ENCODE measurements at regions not wholly inside any gene's neighbourhood (a gene's known extent, or its start where the extent isn't known, plus 50 kb on each side); places are given as distances from the start of the nearest gene placed in this dataset.

GRCh38 chr10:60467202-60467546, 77.5 kb upstream of the ANK3 start:
- ChIA-PET CTCF (no interaction called here), POLR2A (no interaction called here)
- TF ChIP-seq NFRKB (IDR thresholded peaks at IDR 0.05), result no peak
- no peak for TF ChIP-seq L3MBTL2 (conservative IDR thresholded peaks at IDR 0.05)
- no peak for TF ChIP-seq FOXK2 (IDR thresholded peaks at IDR 0.05)
- no peak for TF ChIP-seq CTBP1 (IDR thresholded peaks at IDR 0.05; ENCODE audit: borderline replicate concordance)
- TF ChIP-seq SP1 (IDR thresholded peaks at IDR 0.05), result no peak
- TF ChIP-seq SUZ12 (IDR thresholded peaks at IDR 0.05), result no peak
- no peak for TF ChIP-seq LEF1 (IDR thresholded peaks at IDR 0.05; ENCODE audit: borderline replicate concordance)
- TF ChIP-seq ARNT (IDR thresholded peaks at IDR 0.05), result no peak
- TF ChIP-seq HDGF (IDR thresholded peaks at IDR 0.05; ENCODE audit: borderline replicate concordance), result no peak
- no peak for DNase-seq (ENCODE audit: extremely low spot score)

GRCh38 chr10:60466267-60467201, 76.9 kb upstream of the ANK3 start:
- no peak for TF ChIP-seq FOXK2 (IDR thresholded peaks at IDR 0.05)
- no peak for TF ChIP-seq NFRKB (IDR thresholded peaks at IDR 0.05)
- no peak for TF ChIP-seq SP1 (IDR thresholded peaks at IDR 0.05)
- no peak for TF ChIP-seq FOXM1 (IDR thresholded peaks at IDR 0.05; ENCODE audit: borderline replicate concordance)
- TF ChIP-seq TARDBP (IDR thresholded peaks at IDR 0.05), result no peak
- TF ChIP-seq ELF4 (IDR thresholded peaks at IDR 0.05), result no peak
- no peak for TF ChIP-seq PKNOX1 (IDR thresholded peaks at IDR 0.05)
- no peak for TF ChIP-seq HDGF (IDR thresholded peaks at IDR 0.05; ENCODE audit: borderline replicate concordance)
- TF ChIP-seq ARNT (IDR thresholded peaks at IDR 0.05), result no peak
- no peak for TF ChIP-seq ZNF384 (IDR thresholded peaks at IDR 0.05)
- no peak for TF ChIP-seq L3MBTL2 (conservative IDR thresholded peaks at IDR 0.05)
- TF ChIP-seq LEF1 (IDR thresholded peaks at IDR 0.05; ENCODE audit: borderline replicate concordance), result no peak
- no peak for TF ChIP-seq SUZ12 (IDR thresholded peaks at IDR 0.05)
- TF ChIP-seq CTBP1 (IDR thresholded peaks at IDR 0.05; ENCODE audit: borderline replicate concordance), result no peak
- POLR2A ChIA-PET, result no interaction called here
- CTCF ChIA-PET, result interaction anchor here (0.6 kb wide), 1 partner anchor 179 kb away, joined by 3 read pairs; no protein-coding TSS in a partner anchor
- DNase-seq (ENCODE audit: extremely low spot score), result no peak

- no peak for TF ChIP-seq FOXK2 (IDR thresholded peaks at IDR 0.05)
- TF ChIP-seq SP1 (IDR thresholded peaks at IDR 0.05), result no peak
- TF ChIP-seq LEF1 (IDR thresholded peaks at IDR 0.05; ENCODE audit: borderline replicate concordance), result no peak
- TF ChIP-seq CTBP1 (IDR thresholded peaks at IDR 0.05; ENCODE audit: borderline replicate concordance), result no peak
- no peak for TF ChIP-seq BHLHE40 (IDR thresholded peaks at IDR 0.05; ENCODE audit: borderline replicate concordance)
- TF ChIP-seq FOXA1 (IDR thresholded peaks at IDR 0.05), result no peak
- no peak for TF ChIP-seq HDGF (IDR thresholded peaks at IDR 0.05; ENCODE audit: borderline replicate concordance)
- ChIA-PET CTCF (no interaction called here), POLR2A (no interaction called here)
- no peak for DNase-seq (ENCODE audit: extremely low spot score)
These were observed 76.1 kb upstream of the ANK3 start for GRCh38 chr10:60465801-60466200.

- ChIA-PET POLR2A (no interaction called here), CTCF (no interaction called here)
- TF ChIP-seq ZNF384 (IDR thresholded peaks at IDR 0.05), result no peak
- no peak for TF ChIP-seq FOXK2 (IDR thresholded peaks at IDR 0.05)
- no peak for TF ChIP-seq LEF1 (IDR thresholded peaks at IDR 0.05; ENCODE audit: borderline replicate concordance)
- TF ChIP-seq CTBP1 (IDR thresholded peaks at IDR 0.05; ENCODE audit: borderline replicate concordance), result no peak
- TF ChIP-seq FOXM1 (IDR thresholded peaks at IDR 0.05; ENCODE audit: borderline replicate concordance), result no peak
- TF ChIP-seq SP1 (IDR thresholded peaks at IDR 0.05), result no peak
- no peak for TF ChIP-seq ARNT (IDR thresholded peaks at IDR 0.05)
- TF ChIP-seq PKNOX1 (IDR thresholded peaks at IDR 0.05), result no peak
- no peak for TF ChIP-seq L3MBTL2 (conservative IDR thresholded peaks at IDR 0.05)
- TF ChIP-seq FOXA1 (IDR thresholded peaks at IDR 0.05), result no peak
- DNase-seq (ENCODE audit: extremely low spot score), result no peak
These were observed 75.0 kb upstream of the ANK3 start for GRCh38 chr10:60464659-60465058.

GRCh38 chr10:60463746-60464145, 74.1 kb upstream of the ANK3 start:
- TF ChIP-seq ZNF384 (IDR thresholded peaks at IDR 0.05), result no peak
- no peak for TF ChIP-seq SUZ12 (IDR thresholded peaks at IDR 0.05)
- DNase-seq (ENCODE audit: extremely low spot score), result no peak
- POLR2A ChIA-PET, result no interaction called here
- CTCF ChIA-PET, result no interaction called here

GRCh38 chr10:60461688-60462087, 72.0 kb upstream of the ANK3 start:
- TF ChIP-seq PKNOX1 (IDR thresholded peaks at IDR 0.05) (no peak), ZNF384 (IDR thresholded peaks at IDR 0.05) (no peak), L3MBTL2 (conservative IDR thresholded peaks at IDR 0.05) (no peak), BHLHE40 (IDR thresholded peaks at IDR 0.05; ENCODE audit: borderline replicate concordance) (no peak), FOXM1 (IDR thresholded peaks at IDR 0.05; ENCODE audit: borderline replicate concordance) (no peak), FOXK2 (IDR thresholded peaks at IDR 0.05) (no peak), ELF4 (IDR thresholded peaks at IDR 0.05) (no peak), HDGF (IDR thresholded peaks at IDR 0.05; ENCODE audit: borderline replicate concordance) (no peak), ARNT (IDR thresholded peaks at IDR 0.05) (no peak), FOXA1 (IDR thresholded peaks at IDR 0.05) (no peak), SUZ12 (IDR thresholded peaks at IDR 0.05) (no peak), CTBP1 (IDR thresholded peaks at IDR 0.05; ENCODE audit: borderline replicate concordance) (no peak), TARDBP (IDR thresholded peaks at IDR 0.05) (no peak), SP1 (IDR thresholded peaks at IDR 0.05) (no peak)
- ChIA-PET CTCF (no interaction called here), POLR2A (no interaction called here)
- no peak for DNase-seq (ENCODE audit: extremely low spot score)

Data from HEK293T (cell line).